ENCODE measurements at regions not wholly inside any gene's neighbourhood (a gene's known extent, or its start where the extent isn't known, plus 50 kb on each side); places are given as distances from the start of the nearest gene placed in this dataset.
"Not testable (repeated sequence)": the region's sequence is repeated elsewhere in the genome, so short reads cannot be mapped to it uniquely, and the experiment has no call there.

GRCh38 chr6:27176096-27176495 lies 71.4 kb upstream of the PRSS16 start:
- H3K4me1 ChIP-seq (ENCODE audit: control insufficient read depth, insufficient read depth, low read length), result no peaks in the 10 kb centered on the region
- H3K4me3 ChIP-seq (ENCODE audit: low read length), result no peak overlapping the region
- H3K9ac ChIP-seq (ENCODE audit: low read length), result no peak overlapping the region
- H3K27me3 ChIP-seq (ENCODE audit: control insufficient read depth, insufficient read depth, low read length), result no peaks in the 10 kb centered on the region
- H3K27ac ChIP-seq (ENCODE audit: low read depth, low read length), result no peak overlapping the region
- peaks cover 3% of the 10 kb centered on the region for H3K36me3 ChIP-seq (ENCODE audit: control insufficient read depth, insufficient read depth, low read length)

- H3K9ac ChIP-seq (ENCODE audit: low read length), result peak overlapping the region; percentile 93
- H3K27ac ChIP-seq (ENCODE audit: low read depth, low read length), result peak overlapping the region; percentile 80
These were observed 70.7 kb upstream of the PRSS16 start for GRCh38 chr6:27176523-27177484.

DNA sequence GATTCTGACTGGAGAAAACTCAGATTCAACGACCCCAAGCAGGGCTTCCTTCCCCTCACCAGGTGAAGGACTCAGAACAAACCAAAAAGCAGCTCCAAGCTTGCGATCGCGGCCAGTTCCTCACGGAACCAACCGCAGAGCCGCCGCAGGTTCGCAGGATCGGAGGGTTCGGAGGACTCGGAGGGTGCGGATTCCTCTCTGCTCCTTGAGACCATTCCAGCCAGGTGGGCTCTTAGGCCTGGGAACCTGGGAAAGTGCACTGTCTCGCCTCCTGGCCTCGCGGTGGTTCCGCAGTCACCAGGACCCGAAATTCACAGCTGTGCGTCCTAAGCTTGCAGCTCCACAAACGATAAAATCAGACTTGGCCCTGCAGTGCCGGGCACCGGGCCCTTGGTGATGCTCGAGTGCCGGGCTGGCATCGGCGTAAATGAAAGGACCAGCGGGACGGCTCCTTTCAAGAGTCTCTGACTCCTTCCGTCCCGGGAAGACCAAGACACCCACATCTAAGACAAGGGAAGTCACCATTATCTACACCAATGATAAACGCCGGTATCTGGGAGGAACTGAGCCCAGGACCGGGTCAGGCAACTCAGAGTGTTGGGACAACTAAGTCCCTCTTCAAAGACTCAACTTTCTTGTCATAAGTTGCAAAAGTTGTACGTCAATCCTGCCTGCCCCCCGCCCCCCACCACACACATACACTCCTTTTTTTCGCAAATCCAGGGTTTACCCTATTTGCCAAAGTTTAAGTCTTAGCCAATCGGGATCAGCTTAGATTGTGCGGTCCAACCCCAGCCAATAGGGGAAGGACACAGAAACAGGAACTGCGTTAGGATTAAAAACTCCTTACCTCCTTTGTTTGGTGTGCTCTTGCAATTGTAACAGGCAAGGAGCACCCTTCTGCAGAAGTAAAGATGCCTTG lies 69.8 kb upstream of the PRSS16 start:
- no peaks in the 10 kb centered on the region for H3K27me3 ChIP-seq (ENCODE audit: control insufficient read depth, insufficient read depth, low read length)
- no peaks in the 10 kb centered on the region for H3K4me1 ChIP-seq (ENCODE audit: control insufficient read depth, insufficient read depth, low read length)
- peak overlapping the region; percentile 80 for H3K27ac ChIP-seq (ENCODE audit: low read depth, low read length)
- peaks cover 3% of the 10 kb centered on the region for H3K36me3 ChIP-seq (ENCODE audit: control insufficient read depth, insufficient read depth, low read length)
- H3K4me3 ChIP-seq (ENCODE audit: low read length), result peak overlapping the region; percentile 98
- H3K9ac ChIP-seq (ENCODE audit: low read length), result peak overlapping the region; percentile 93

More at GRCh38 chr6:27176523-27177484, 70.7 kb upstream of the PRSS16 start:
- Histone ChIP-seq H3K36me3 (ENCODE audit: control insufficient read depth, insufficient read depth, low read length) (peaks cover 3% of the 10 kb centered on the region), H3K4me1 (ENCODE audit: control insufficient read depth, insufficient read depth, low read length) (no peaks in the 10 kb centered on the region), H3K4me3 (ENCODE audit: low read length) (peak overlapping the region; percentile 98), H3K27me3 (ENCODE audit: control insufficient read depth, insufficient read depth, low read length) (no peaks in the 10 kb centered on the region)

- Histone ChIP-seq H3K27ac (ENCODE audit: low read depth, low read length) (peak overlapping the region; percentile 80), H3K4me3 (ENCODE audit: low read length) (peak overlapping the region; percentile 98), H3K36me3 (ENCODE audit: control insufficient read depth, insufficient read depth, low read length) (peaks cover 3% of the 10 kb centered on the region), H3K9ac (ENCODE audit: low read length) (peak overlapping the region; percentile 36), H3K27me3 (ENCODE audit: control insufficient read depth, insufficient read depth, low read length) (no peaks in the 10 kb centered on the region), H3K4me1 (ENCODE audit: control insufficient read depth, insufficient read depth, low read length) (no peaks in the 10 kb centered on the region)
These were observed 69.1 kb upstream of the PRSS16 start for GRCh38 chr6:27178407-27178730.

GRCh38 chr6:27178860-27179259 lies 68.6 kb upstream of the PRSS16 start:
- Histone ChIP-seq H3K27ac (ENCODE audit: low read depth, low read length) (no peak overlapping the region), H3K4me1 (ENCODE audit: control insufficient read depth, insufficient read depth, low read length) (no peaks in the 10 kb centered on the region), H3K4me3 (ENCODE audit: low read length) (peak overlapping the region; percentile 21), H3K27me3 (ENCODE audit: control insufficient read depth, insufficient read depth, low read length) (no peaks in the 10 kb centered on the region), H3K36me3 (ENCODE audit: control insufficient read depth, insufficient read depth, low read length) (peaks cover 3% of the 10 kb centered on the region), H3K9ac (ENCODE audit: low read length) (no peak overlapping the region)

DNA sequence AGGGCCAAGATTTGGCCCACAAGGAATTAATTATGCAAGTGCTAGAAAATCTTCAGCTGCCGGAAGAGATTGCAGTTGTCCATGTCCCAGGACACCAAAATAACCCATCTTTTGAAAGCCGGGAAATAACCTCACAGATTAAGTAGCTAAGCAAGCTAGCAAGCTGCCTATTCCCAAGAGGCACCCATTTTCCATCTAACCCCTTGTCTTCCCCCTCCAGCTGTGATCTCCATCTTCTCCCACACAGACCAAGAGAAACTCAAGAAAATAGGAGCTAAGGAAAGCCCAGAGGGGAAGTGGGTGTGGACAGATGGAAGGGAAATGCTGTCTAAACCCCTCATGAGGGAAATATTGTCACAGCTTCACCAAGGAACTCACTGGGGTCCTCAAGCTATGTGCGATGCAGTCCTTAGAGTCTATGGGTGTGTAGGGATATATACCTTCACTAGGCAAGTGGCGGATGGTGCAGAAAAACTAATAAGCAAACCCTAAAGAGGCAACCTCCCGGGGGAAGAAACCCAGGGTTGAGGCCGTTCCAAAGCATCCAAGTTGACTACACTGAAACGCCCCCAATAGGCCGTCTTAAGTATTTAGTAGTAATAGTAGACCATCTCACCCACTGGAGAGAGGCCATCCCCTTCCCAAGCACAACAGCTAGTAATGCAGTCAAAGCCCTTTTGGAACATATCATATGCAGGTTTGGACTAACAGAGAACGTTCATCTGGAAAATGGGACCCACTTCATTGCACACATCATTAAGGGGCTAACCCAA lies 64.3 kb upstream of the PRSS16 start:
- Histone ChIP-seq H3K36me3 (ENCODE audit: control insufficient read depth, insufficient read depth, low read length) (no peaks in the 10 kb centered on the region), H3K4me3 (ENCODE audit: low read length) (no peak overlapping the region), H3K27ac (ENCODE audit: low read depth, low read length) (no peak overlapping the region), H3K4me1 (ENCODE audit: control insufficient read depth, insufficient read depth, low read length) (no peaks in the 10 kb centered on the region), H3K27me3 (ENCODE audit: control insufficient read depth, insufficient read depth, low read length) (no peaks in the 10 kb centered on the region), H3K9ac (ENCODE audit: low read length) (no peak overlapping the region)

- H3K9ac ChIP-seq (ENCODE audit: low read length), result no peak overlapping the region
- H3K36me3 ChIP-seq (ENCODE audit: control insufficient read depth, insufficient read depth, low read length), result no peaks in the 10 kb centered on the region
- peak overlapping the region; percentile 63 for H3K4me3 ChIP-seq (ENCODE audit: low read length)
- H3K27ac ChIP-seq (ENCODE audit: low read depth, low read length), result no peak overlapping the region
- no peaks in the 10 kb centered on the region for H3K27me3 ChIP-seq (ENCODE audit: control insufficient read depth, insufficient read depth, low read length)
- H3K4me1 ChIP-seq (ENCODE audit: control insufficient read depth, insufficient read depth, low read length), result no peaks in the 10 kb centered on the region
These were observed 60.1 kb upstream of the PRSS16 start for GRCh38 chr6:27187231-27188060.

DNA sequence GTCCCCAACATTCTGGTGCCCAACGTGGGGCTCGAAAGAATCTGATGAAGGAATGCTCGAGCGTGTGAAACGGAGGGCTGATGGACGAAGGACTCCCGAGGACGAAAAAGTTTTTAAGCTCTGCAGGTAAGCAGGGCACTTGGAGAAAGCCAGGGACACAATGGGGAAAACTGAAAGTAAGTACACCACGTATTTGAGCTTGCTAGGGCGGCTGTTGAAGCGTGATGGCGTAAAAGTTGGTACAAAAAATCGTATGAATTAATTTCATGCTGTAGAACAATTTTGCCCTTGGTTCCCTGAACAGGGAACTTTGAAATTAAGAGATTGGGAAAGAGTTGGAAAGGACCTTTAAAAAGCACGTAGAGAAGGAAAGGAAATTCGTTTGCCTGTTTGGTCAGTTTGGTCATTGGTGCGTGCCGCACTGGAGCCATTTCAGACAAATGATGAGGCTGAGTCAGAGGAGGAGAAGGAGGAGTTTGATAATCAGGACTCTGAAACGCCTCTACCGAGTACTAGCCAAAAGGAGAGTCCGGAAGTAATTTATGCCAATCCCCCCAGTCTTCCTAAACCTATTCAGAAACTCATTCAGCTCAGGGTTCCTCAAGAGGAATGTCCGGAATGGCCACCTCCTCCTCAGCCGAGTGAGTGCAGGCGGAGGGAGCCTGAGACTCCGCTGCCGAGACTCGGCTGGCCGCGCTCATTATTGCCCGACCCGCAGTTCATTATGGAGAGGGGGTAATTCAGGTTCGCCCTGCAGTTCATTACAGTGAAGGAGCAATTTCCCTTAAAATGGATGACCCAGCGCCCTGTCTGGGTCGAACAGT lies 59.2 kb upstream of the PRSS16 start:
- H3K4me3 ChIP-seq (ENCODE audit: low read length), result peak overlapping the region; percentile 63
- no peaks in the 10 kb centered on the region for H3K27me3 ChIP-seq (ENCODE audit: control insufficient read depth, insufficient read depth, low read length)
- H3K4me1 ChIP-seq (ENCODE audit: control insufficient read depth, insufficient read depth, low read length), result no peaks in the 10 kb centered on the region
- no peak overlapping the region for H3K27ac ChIP-seq (ENCODE audit: low read depth, low read length)
- no peak overlapping the region for H3K9ac ChIP-seq (ENCODE audit: low read length)
- no peaks in the 10 kb centered on the region for H3K36me3 ChIP-seq (ENCODE audit: control insufficient read depth, insufficient read depth, low read length)

DNA sequence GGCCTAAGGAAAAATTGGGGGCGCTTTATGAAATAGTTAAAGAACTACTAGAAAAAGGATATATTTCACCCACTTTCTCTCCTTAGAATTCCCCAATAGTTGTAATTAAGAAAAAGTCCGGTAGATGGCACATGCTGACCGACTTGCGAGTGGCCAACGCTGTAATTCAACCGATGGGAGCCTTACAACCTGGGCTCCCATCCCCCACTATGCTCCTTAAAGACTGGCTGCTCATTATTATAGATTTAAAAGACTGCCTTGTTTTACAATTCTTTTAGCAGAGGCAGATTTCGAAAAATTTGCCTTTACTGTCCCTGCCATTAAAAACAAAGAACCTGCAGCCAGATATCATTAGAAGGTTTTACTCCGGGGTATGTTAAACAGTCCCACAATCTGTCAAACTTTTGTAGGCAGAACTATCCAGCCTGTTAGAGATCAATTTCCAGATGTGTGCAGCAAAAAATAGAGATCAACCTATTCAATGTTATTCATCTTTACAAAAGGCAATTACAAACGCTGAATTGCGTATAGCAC lies 58.5 kb upstream of the PRSS16 start:
- Histone ChIP-seq H3K4me3 (ENCODE audit: low read length) (peak overlapping the region; percentile 63), H3K27ac (ENCODE audit: low read depth, low read length) (no peak overlapping the region), H3K27me3 (ENCODE audit: control insufficient read depth, insufficient read depth, low read length) (no peaks in the 10 kb centered on the region), H3K4me1 (ENCODE audit: control insufficient read depth, insufficient read depth, low read length) (no peaks in the 10 kb centered on the region), H3K36me3 (ENCODE audit: control insufficient read depth, insufficient read depth, low read length) (no peaks in the 10 kb centered on the region), H3K9ac (ENCODE audit: low read length) (no peak overlapping the region)

- Histone ChIP-seq H3K27me3 (ENCODE audit: control insufficient read depth, insufficient read depth, low read length) (no peaks in the 10 kb centered on the region), H3K4me3 (ENCODE audit: low read length) (no peak overlapping the region), H3K4me1 (ENCODE audit: control insufficient read depth, insufficient read depth, low read length) (no peaks in the 10 kb centered on the region), H3K9ac (ENCODE audit: low read length) (no peak overlapping the region), H3K27ac (ENCODE audit: low read depth, low read length) (no peak overlapping the region), H3K36me3 (ENCODE audit: control insufficient read depth, insufficient read depth, low read length) (no peaks in the 10 kb centered on the region)
These were observed 57.4 kb upstream of the PRSS16 start for GRCh38 chr6:27190126-27190525.

DNA sequence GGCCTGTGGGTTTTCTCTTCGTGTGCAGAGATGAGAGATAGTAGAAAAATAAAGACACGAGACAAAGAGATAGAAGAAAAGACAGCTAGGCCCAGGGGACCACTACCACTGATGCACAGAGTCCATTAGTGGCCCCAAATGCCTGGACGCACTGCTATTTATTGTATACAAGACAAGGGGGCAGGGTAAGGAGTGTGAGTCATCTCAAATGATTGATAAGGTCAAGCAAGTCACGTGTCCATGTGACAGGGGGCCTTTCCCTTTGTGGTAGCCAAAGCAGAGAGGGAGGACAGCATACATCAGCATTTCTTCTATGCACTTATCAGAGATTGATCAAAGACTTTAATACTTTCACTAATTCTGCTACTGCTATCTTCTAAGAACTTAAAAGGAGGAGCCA lies 53.0 kb upstream of the PRSS16 start:
- H3K9ac ChIP-seq (ENCODE audit: low read length); H3K27ac ChIP-seq (ENCODE audit: low read depth, low read length); H3K36me3 ChIP-seq (ENCODE audit: control insufficient read depth, insufficient read depth, low read length); H3K4me1 ChIP-seq (ENCODE audit: control insufficient read depth, insufficient read depth, low read length); H3K4me3 ChIP-seq (ENCODE audit: low read length); H3K27me3 ChIP-seq (ENCODE audit: control insufficient read depth, insufficient read depth, low read length): not testable (repeated sequence)

All from rectal smooth muscle tissue (tissue), 1 donor.